Prostate gland (tissue), 2 donors: ENCODE measurements at regions not wholly inside any gene's neighbourhood (a gene's known extent, or its start where the extent isn't known, plus 50 kb on each side); places are given as distances from the start of the nearest gene placed in this dataset.

ENCODE experiments used
- POLR2A ChIP-seq: fragments of 450-650 bp; IDR thresholded peaks from one replicate; pipeline ENCODE4 v1.6.1; 2016; ENCODE audit warnings: antibody characterized with exemption, mild to moderate bottlenecking
- POLR2AphosphoS5 ChIP-seq: sonication (generic); formaldehyde crosslinking; IDR thresholded peaks from one replicate; pipeline ENCODE4 v1.6.1; 2017; ENCODE audit warnings: antibody characterized with exemption
- TF ChIP-seq, protein P1 (sequence below), 4 experiments: fragments of 200-600 bp in 2 of 4; fragments of 450-650 bp in 2 of 4; sonication (generic) in 2 of 4; IDR thresholded peaks; 1 replicate in 3 of 4; 2 replicates in 1 of 4; pipeline ENCODE4 v1.5.1; 2016 to 2019; ENCODE audit warnings: antibody characterized with exemption in 4 of 4, mild to moderate bottlenecking in 2 of 4, moderate library complexity in 2 of 4

DNA sequence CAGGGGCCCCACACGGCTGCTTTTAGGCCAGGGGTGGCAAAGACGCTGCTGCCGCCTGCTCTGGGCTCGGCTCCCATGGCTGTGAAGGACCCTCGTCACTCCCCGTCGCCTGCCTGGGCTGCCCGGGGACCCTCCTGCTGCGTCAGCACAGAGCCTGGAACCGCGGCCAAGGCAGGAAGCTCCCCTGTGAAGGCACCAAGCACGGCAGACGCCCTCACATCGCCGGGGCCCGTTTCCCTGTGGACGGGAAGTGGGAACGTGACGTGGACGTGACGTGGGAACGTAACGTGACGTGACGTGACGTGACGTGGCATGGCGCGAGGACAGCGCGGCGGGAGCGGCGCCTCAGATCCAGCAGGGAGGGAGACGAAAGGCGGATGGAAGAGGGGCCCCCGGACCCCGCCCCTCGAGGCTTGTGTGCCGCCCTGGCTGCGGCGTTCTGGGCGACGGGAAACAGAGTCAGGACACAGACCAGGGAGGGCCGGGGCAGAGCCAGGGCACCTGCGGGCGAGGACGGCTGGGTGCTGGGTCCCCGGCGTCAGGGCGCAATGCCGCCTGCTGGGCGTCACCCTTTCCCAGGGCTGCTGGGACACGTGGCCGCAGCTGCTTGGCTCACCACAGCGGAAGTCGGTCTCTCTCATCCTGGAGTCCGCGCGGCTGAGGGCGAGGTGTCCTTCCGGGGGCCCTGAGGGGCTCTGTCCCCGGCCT is 53.1 kb downstream of the MRPL36 start:
- TF ChIP-seq, protein P1, sequence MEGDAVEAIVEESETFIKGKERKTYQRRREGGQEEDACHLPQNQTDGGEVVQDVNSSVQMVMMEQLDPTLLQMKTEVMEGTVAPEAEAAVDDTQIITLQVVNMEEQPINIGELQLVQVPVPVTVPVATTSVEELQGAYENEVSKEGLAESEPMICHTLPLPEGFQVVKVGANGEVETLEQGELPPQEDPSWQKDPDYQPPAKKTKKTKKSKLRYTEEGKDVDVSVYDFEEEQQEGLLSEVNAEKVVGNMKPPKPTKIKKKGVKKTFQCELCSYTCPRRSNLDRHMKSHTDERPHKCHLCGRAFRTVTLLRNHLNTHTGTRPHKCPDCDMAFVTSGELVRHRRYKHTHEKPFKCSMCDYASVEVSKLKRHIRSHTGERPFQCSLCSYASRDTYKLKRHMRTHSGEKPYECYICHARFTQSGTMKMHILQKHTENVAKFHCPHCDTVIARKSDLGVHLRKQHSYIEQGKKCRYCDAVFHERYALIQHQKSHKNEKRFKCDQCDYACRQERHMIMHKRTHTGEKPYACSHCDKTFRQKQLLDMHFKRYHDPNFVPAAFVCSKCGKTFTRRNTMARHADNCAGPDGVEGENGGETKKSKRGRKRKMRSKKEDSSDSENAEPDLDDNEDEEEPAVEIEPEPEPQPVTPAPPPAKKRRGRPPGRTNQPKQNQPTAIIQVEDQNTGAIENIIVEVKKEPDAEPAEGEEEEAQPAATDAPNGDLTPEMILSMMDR (IDR thresholded peaks at IDR 0.05): no peak
- no peak for TF ChIP-seq POLR2AphosphoS5
- no peak for TF ChIP-seq POLR2A
